ENCODE measurements at regions not wholly inside any gene's neighbourhood (a gene's known extent, or its start where the extent isn't known, plus 50 kb on each side); places are given as distances from the start of the nearest gene placed in this dataset.
A peak's percentile ranks its signal among the peaks of the same experiment; 100 is the strongest.
"Not testable (repeated sequence)": the region's sequence is repeated elsewhere in the genome, so short reads cannot be mapped to it uniquely, and the experiment has no call there.

GRCh38 chr4:138113819-138114400, 128.2 kb downstream of the SLC7A11 start:
- DNase-seq = peak; percentile 4

DNA sequence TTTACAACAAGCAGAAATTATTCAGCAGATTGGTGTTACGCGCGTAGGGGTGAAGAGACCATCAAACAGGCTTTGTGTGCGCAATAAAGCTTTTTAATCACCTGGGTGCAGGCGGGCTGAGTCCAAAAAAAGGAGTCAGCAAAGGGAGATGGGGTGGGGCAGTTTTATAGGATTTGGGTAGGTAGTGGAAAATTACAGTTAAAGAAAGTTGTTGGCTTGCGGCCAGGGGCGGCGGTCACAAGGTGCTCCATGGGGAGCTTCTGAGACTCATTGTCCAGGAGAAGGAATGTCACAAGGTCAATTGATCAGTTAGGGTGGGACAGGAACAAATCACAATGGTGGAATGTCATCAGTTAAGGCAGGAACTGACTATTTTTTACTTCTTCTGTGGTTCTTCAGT, 129.3 kb downstream of the SLC7A11 start:
- DNase-seq = not testable (repeated sequence)

DNA sequence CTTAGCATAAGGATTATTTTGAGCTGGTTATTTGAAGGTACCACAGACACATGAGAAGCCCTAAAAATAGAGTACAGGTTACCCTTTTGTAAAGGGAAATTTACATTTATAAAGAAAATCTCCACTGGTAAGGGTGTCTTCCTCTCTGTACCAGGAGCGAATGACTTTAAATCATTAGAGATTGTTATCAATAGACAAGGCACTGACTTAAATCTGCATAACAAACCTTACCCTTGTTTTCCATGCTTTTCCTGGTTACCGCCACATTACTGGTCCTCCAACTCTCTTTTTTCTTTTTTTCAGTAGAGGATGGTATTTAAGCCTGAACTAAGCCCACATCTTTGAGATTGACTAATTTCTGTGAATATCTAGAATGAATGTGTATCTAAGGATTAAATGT, 129.8 kb downstream of the SLC7A11 start:
- DNase-seq = no peak

DNA sequence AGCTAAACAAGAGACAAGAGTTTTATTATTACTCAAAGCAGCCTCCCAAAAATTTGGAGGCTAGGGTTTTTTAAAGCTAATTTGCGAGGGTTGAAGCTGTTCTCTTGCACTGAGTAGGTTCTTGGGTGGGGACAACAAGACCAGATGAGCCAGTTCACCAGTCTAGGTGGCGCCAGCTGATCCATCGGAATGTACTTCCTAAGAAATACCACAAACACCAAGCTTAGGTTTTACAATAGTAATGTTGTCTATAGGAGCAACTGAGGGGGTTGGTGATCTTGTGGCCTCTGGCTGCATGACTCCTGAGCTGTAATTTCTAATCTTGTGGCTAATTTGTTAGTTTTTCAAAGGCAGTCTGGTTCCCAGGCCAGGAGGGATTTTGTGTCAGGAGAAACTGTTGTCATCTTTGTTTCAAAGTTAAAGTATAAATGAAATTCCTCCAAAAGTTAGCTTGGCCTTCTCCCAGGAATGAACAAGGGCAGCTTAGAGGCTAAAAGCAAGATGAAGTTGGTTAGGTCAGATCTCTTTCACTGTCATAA, 130.6 kb downstream of the SLC7A11 start:
- peak; percentile 19 for DNase-seq

DNA sequence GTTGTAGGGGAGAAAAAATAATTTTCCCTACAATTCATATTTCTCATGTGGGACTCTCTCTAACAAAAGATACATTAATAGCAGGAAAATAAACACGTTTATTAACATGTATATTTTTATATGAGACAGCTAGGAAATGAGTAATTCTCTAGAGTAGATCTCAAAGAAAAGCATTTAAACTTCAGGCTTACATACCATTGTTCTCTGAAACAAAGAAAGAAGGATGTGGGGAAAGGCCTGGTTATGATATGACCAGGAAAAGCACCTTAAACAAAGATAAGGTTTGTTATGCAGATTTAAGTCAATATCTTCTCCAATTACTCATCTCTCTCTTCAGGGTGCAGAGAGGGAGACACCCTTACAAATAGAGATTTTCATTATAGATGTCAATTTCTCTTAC, 131.3 kb downstream of the SLC7A11 start:
- DNase-seq = no peak

- no peak for DNase-seq
These were observed 135.1 kb downstream of the SLC7A11 start for GRCh38 chr4:138107023-138107422.

DNA sequence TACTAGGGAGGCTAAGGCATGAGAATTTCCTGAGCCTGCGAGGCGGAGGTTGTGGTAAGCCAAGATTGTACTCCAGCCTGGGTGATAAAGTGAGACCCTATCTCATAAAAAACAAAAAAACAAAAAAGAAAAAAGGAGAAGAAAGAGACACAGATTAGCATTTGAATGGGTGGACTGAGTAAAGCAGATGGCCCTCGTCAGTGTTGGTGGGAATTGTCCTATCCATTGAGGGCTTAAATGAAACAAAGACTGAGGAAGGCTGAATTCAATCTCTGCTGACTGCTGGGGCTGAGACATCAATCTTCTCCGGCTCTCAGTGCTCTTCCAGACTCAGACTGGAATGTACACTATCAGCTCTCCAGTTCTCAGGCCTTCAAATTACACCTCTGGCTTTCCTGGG, 136.8 kb downstream of the SLC7A11 start:
- no peak for DNase-seq

GRCh38 chr4:138104284-138104680, 137.9 kb downstream of the SLC7A11 start:
- DNase-seq = no peak

DNA sequence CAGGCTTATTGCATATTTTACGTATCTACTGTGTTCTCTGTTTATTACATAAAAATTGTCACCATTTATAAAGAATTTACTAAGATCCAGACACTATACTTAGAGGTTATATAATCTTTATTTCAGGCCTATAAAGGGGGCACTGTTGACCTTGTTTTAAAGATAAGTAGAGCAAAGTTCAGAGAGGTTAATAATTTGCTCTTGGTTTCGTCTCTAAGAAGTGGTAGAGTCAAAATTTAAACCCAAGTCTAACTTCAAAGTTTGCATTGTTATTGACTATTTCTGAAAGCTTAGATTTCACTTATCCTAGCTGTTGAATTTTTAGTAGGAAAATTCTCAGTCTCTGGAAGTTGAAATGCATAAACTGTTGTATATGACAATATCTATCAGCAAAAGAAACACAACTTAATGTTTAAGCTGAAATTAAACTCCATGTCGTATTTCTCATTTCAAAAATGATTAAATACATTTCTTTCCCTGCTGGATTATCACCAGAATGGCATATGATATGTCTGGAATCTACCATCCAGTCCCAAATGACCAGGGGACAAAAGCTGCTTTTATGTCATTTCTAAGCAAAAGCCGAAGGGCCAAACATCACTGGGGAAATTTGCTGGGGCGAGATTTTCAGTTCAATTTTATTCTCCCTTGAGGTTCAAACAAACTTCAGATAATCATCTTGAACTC, 138.4 kb downstream of the SLC7A11 start:
- DNase-seq = no peak

GRCh38 chr4:138099385-138099784, 142.8 kb downstream of the SLC7A11 start:
- DNase-seq = no peak

- DNase-seq = no peak
These were observed 144.1 kb downstream of the SLC7A11 start for GRCh38 chr4:138097912-138098600.

DNA sequence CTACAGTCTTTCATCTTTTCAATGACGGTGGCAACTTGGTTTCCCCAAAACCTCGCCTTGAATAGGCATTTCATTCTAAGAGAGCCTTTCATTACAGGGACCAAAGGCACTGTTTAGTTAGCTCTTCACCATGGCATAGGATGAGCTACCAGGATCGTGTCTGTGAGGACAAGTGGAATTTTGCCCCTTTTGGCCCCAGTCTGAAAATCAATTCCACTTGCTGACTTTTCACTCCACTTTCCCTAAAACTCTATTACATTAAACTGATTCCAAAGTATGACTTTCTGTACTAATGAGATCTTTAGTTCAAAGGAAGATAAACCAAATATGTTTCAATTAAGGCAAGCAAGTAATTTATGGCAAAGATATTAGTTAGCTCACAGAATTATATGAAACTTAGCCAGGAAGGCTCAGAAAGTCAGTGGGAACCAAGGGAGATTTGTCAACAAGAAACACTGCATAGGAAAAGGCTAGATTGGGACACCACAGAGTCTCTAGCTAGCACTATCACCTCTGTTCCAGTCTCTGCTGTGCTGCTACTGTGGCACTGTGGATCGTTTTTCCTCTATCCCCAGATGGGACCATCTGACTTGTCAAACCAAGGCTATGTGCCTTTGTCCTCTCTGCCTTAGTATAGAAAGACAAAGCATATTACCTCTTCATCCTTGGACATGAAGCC, 145.6 kb downstream of the SLC7A11 start:
- DNase-seq = no peak

GRCh38 chr4:138095378-138095777, 146.8 kb downstream of the SLC7A11 start:
- no peak for DNase-seq

DNA sequence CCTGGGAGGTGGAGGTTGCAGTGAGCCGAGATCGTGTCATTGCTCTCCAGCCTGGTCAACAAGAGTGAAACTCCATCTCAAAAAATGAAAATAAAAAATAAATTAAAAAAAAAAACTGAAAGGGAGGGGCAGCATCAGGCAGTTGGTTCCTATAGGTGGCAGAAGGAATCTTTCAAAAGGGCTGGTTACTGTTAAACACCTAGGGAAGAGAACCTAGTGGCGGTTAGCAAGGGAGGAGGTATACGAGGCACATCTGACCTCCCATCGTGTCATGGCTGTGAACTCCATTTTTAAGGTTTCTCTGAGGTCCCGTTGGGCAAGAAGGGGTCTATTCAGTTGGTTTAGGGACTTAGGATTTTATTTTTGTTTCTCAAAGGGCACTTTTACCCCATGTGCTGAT, 150.1 kb downstream of the SLC7A11 start:
- DNase-seq = no peak

DNA sequence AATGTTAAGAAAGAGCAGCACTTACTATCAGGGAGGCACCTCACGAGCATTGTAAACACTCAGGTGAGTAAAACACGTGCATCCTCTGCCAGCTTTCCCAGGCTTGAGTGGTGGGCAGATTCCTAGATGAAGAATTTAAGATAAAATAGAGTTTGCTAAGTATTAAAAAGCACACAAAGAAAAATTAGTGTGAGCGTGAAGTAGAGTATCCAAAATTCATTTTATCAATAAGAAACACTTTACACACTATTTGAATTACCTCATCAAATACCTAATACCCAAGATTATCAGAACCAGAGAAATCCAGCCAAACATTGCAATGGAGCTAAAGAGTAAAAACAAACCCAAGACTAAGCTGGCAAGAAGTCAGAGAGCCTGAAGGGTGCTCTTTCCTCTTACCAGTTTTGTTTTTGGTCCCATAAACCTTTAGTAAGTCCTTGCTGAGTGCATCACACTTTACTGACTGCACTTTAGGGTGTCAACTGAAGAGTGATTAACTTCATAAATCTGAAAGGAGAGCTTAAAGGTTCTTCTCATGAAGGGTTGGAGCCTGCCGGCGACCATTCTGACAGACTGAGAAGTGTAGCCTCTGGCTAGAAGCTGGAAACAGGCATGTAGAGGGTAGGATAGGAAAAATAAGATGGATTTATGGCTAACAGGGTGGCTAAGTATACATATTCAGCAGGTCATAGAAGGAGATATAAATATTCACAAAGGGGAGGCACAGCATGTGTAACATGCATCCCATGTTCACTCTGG, 151.1 kb downstream of the SLC7A11 start:
- no peak for DNase-seq

DNA sequence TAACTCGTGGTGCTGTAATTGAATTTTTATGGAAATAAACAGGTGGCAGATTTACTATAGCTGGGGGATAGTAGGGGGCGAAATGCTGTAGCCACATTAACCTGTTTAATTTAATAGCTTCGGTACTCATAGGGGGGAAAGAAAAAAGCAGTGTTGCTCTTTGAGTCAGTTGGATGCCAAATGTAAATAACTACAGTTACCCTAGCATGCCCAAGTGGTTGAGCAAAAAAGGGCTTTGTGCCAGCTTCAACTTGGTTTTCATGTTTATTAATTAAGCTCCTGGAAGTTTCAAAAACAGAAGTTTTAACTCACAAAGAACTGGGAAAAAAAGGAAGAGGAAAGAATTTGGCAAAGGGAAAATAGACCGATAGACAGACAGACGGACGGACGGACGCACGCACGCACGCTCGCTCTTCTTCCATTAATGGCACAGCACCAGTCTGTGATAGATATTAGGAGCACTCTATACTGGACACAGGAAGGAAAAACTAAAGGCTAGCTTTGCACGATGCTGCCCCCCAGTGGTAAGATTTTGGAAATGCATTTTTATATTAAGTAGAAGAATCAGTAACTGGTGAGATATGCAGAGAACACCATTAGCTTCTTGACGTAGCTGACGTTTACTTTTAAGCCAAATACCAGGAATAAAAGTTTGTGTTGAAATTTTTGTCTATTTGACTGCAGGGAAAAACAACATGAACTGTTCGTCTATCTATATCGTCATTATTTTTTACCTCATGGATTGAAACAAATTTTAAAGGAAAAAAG, 151.8 kb downstream of the SLC7A11 start:
- peak; percentile 81 for DNase-seq

DNA sequence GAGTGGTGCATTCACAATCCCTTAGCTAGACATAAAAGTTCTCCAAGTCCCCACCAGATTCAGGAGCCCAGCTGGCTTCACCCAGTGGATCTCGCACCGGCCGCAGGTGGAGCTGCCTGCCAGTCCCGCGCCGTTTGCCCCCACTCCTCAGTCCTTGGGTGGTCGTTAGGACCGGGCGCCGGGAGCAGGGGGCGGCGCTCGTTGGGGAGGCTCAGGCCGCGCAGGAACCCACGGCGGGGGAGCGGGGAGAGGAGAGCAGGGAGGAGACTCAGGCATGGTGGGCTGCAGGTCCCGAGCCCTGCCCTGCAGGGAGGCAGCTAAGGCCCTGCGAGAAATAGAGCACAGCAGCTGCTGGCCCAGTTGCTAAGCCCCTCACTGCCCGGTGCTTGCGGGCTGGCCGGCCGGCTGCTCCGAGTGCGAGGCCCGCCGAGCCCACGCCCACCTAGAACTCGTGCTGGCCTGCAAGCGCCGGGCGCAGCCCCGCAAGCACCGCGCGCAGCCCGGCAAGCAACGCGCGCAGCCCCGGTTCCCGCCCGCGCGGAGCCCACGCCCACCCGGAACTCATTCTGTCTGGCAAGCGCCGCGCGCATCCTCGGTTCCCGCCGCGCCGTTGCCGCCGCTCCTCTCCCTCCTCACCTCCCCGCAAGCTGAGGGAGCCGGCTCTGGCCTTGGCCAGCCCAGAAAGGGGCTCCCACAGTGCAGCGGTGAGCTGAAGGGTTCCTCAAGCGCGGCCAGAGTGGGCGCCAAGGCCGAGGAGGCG, 153.5 kb downstream of the SLC7A11 start:
- no peak for DNase-seq

DNA sequence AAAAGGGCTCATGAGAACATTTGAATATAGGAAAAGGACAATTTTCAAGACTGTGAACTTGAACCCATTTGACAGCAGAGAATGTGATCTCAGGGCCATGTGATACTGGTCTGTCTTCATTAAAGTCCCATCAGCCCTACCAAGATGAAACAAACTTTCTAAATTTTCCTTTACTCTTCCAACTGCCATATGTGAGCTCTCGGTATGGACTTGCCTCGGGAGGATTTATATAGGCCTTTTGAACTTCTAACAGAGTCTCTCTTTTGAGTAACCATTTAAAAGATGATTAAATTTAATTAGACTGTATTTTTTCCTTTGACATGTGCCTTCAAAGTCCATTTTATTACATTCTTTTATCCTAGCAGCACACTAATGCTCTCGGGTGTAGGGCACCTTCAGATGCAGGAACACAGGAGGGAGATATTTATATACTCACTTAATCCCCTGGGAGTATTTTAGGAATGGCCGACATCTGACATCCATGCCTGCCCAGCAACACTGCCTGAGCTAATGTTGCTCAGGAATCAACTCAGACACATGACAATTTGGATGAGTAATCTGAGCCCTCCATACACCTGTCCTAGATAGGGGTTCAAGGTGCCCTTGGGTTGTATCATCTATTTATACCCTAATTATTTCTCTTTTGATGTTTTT, 155.0 kb downstream of the SLC7A11 start:
- DNase-seq = peak; percentile 26

DNA sequence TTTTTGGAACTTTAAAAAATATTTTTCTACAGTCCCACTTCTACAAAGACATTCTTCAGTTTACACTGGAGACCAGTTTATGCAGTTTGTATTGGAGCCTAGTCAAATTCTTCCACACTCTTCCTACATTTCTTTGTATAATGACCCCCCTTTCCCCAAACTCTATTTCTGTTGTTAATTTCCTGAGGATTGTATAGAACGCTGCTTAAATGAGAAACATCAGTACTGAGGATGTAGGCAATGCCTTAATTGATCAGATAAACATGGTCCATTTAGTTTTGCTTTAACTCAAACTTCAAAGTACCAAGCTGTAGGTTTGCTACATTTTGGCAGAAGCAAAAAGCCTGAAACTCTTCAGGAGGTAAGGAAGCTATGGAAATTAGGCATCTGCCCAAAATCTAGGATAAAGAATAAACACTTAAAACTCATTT, 155.5 kb downstream of the SLC7A11 start:
- DNase-seq = peak; percentile 76

GRCh38 chr4:138085736-138086305, 156.3 kb downstream of the SLC7A11 start:
- DNase-seq = no peak

All from fibroblast of skin of scalp (primary cell).